RWPE2 (cell line): ENCODE measurements at regions not wholly inside any gene's neighbourhood (a gene's known extent, or its start where the extent isn't known, plus 50 kb on each side); places are given as distances from the start of the nearest gene placed in this dataset.
A peak's percentile ranks its signal among the peaks of the same experiment; 100 is the strongest.

ENCODE experiments used
- ATAC-seq: fragments of 200-7000 bp; cut with Tn5 transposase; 3 replicates; pipeline ENCODE4 v1.9.1; 2021; ENCODE audit warnings: low read depth
- DNase-seq: peaks from one replicate; pipeline ENCODE4 v3.0.0-alpha.2; 2020; ENCODE audit warnings: low spot score
- H3K27ac ChIP-seq: fragments of 450-650 bp; 2 replicates; pipeline ENCODE4 v1.5.1; 2017; ENCODE audit warnings: mild to moderate bottlenecking; ENCODE audit not compliant: poor library complexity, severe bottlenecking
- H3K27me3 ChIP-seq: fragments of 250-450 bp; sonication (Bioruptor Pico); 2 replicates; pipeline ENCODE4 v1.5.1; 2021; ENCODE audit warnings: mild to moderate bottlenecking, moderate library complexity; ENCODE audit not compliant: insufficient read depth, poor library complexity, severe bottlenecking
- H3K36me3 ChIP-seq: fragments of 250-450 bp; sonication (Bioruptor Pico); 2 replicates; pipeline ENCODE4 v1.5.1; 2020; ENCODE audit warnings: low read depth, mild to moderate bottlenecking, moderate library complexity
- H3K4me1 ChIP-seq: fragments of 250-450 bp; sonication (Bioruptor Pico); 2 replicates; pipeline ENCODE4 v1.5.1; 2021; ENCODE audit warnings: mild to moderate bottlenecking, moderate library complexity; ENCODE audit not compliant: insufficient read depth, poor library complexity, severe bottlenecking
- H3K4me3 ChIP-seq: fragments of 250-450 bp; sonication (Bioruptor Pico); 2 replicates; pipeline ENCODE4 v1.5.1; 2021; ENCODE audit warnings: mild to moderate bottlenecking, moderate library complexity; ENCODE audit not compliant: severe bottlenecking
- H3K9me3 ChIP-seq: fragments of 250-450 bp; sonication (Bioruptor Pico); 2 replicates; pipeline ENCODE4 v1.5.1; 2021; ENCODE audit warnings: mild to moderate bottlenecking, moderate library complexity; ENCODE audit not compliant: severe bottlenecking
- TF ChIP-seq, protein P1 (sequence below): fragments of 450-650 bp; IDR thresholded peaks from one replicate; pipeline ENCODE4 v1.5.1; 2017; ENCODE audit warnings: mild to moderate bottlenecking, moderate library complexity; ENCODE audit not compliant: poor library complexity, severe bottlenecking

DNA sequence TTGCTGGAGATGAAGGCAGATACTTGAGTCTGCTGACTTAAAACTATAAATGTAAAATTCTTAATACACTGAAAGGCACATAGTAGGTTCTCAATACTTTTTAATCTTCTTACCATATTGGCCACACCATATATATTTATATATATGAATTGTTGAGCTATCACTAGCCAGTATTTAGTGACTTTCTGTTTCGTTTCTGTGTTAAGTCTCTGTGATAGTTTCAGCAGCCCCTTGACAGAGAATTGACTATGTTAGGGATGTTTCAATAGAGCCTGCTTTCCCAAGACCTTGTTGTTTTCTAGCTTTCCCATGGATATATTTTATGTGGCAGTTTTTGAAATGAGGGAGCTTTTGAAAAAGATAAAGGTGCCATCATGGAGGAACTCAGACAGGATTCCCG lies 206.5 kb upstream of the GOT2 start:
- H3K27me3 ChIP-seq, result peaks cover 9% of the 10 kb centered on the region
- H3K9me3 ChIP-seq, result no peaks in the 10 kb centered on the region
- H3K36me3 ChIP-seq, result no peaks in the 10 kb centered on the region
- H3K4me3 ChIP-seq, result no peak overlapping the region
- no peak overlapping the region for H3K27ac ChIP-seq
- ATAC-seq (no peak), DNase-seq (no peak)
- TF ChIP-seq, protein P1, sequence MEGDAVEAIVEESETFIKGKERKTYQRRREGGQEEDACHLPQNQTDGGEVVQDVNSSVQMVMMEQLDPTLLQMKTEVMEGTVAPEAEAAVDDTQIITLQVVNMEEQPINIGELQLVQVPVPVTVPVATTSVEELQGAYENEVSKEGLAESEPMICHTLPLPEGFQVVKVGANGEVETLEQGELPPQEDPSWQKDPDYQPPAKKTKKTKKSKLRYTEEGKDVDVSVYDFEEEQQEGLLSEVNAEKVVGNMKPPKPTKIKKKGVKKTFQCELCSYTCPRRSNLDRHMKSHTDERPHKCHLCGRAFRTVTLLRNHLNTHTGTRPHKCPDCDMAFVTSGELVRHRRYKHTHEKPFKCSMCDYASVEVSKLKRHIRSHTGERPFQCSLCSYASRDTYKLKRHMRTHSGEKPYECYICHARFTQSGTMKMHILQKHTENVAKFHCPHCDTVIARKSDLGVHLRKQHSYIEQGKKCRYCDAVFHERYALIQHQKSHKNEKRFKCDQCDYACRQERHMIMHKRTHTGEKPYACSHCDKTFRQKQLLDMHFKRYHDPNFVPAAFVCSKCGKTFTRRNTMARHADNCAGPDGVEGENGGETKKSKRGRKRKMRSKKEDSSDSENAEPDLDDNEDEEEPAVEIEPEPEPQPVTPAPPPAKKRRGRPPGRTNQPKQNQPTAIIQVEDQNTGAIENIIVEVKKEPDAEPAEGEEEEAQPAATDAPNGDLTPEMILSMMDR, result no peak
- H3K4me1 ChIP-seq, result no peaks in the 10 kb centered on the region

- H3K27ac ChIP-seq, result no peak overlapping the region
- H3K36me3 ChIP-seq, result no peaks in the 10 kb centered on the region
- ATAC-seq, result no peak
- DNase-seq, result no peak
- no peaks in the 10 kb centered on the region for H3K9me3 ChIP-seq
- TF ChIP-seq, protein P1, result no peak
- no peak overlapping the region for H3K4me3 ChIP-seq
- H3K27me3 ChIP-seq, result peaks cover 7% of the 10 kb centered on the region
- no peaks in the 10 kb centered on the region for H3K4me1 ChIP-seq
These were observed 204.7 kb upstream of the GOT2 start for GRCh38 chr16:58938811-58939210.

GRCh38 chr16:58937661-58938060 lies 203.5 kb upstream of the GOT2 start:
- peaks cover 7% of the 10 kb centered on the region for H3K27me3 ChIP-seq
- DNase-seq, result no peak
- no peak for ATAC-seq

DNA sequence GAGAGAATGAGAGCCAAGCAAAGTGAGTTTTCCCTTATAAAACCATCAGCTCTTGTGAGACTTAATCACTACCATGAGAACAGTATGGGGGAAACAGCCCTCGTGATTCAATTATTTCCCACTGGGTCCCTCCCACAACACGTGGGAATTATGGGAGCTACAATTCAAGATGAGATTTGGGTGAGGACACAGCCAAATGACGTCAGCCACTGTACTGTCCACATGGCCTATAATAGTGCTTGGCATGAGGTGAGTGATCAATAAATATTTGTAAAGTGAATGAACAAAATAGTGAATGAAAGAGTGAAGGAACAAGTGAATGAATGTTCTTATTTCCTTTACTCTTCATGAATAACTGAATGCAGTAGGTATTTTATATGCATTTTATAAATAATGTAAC lies 199.1 kb upstream of the GOT2 start:
- TF ChIP-seq, protein P1, result no peak
- Histone ChIP-seq H3K27me3 (no peaks in the 10 kb centered on the region), H3K4me1 (peaks cover 4% of the 10 kb centered on the region), H3K9me3 (no peaks in the 10 kb centered on the region), H3K27ac (no peak overlapping the region), H3K4me3 (no peak overlapping the region), H3K36me3 (no peaks in the 10 kb centered on the region)
- ATAC-seq (no peak), DNase-seq (no peak)

More at GRCh38 chr16:58937661-58938060, 203.5 kb upstream of the GOT2 start:
- H3K4me1 ChIP-seq, result no peaks in the 10 kb centered on the region
- no peak overlapping the region for H3K27ac ChIP-seq
- no peaks in the 10 kb centered on the region for H3K9me3 ChIP-seq
- no peaks in the 10 kb centered on the region for H3K36me3 ChIP-seq
- TF ChIP-seq, protein P1, result no peak
- H3K4me3 ChIP-seq, result no peak overlapping the region

DNA sequence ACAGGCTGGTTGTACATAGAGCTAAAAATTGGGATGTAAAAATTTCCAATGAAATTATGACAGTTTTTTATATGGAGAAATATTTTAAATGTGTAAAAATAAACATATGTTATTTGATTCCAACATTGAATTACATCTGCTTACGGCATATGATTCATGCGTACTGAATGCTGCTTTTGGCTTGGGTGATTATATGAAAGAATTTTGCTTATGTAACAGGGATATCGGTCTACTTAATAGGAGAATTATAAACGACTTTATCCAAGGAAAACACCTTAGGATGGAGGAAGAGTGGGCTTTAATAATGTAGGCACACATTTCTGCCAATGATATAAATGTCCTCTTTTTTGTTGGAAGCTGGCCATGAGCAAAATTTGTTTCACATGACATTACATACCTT lies 197.3 kb upstream of the GOT2 start:
- ATAC-seq (peak; percentile 57; the same call in 1 of the 3 replicates), DNase-seq (no peak)
- TF ChIP-seq, protein P1, result no peak
- Histone ChIP-seq H3K27me3 (no peaks in the 10 kb centered on the region), H3K27ac (no peak overlapping the region), H3K4me1 (peaks cover 4% of the 10 kb centered on the region), H3K4me3 (no peak overlapping the region), H3K9me3 (no peaks in the 10 kb centered on the region), H3K36me3 (no peaks in the 10 kb centered on the region)
